GM23338 (cell line): ENCODE measurements at regions not wholly inside any gene's neighbourhood (a gene's known extent, or its start where the extent isn't known, plus 50 kb on each side); places are given as distances from the start of the nearest gene placed in this dataset.

Experiments
- CTCF ChIP-seq, 2 experiments: fragments of 200-600 bp in 1 of 2; sonication (generic) in 1 of 2; conservative IDR thresholded peaks; 2 replicates each; pipeline versions ENCODE4 v1.5.1 to v1.6.1; 2016 to 2017; ENCODE audit warnings: antibody characterized with exemption in 2 of 2, low read depth in 2 of 2, mild to moderate bottlenecking in 2 of 2, moderate library complexity in 1 of 2
- EZH2 ChIP-seq: fragments of 200-600 bp; sonication (generic); IDR thresholded peaks from one replicate; pipeline ENCODE4 v1.8.0; 2017; ENCODE audit warnings: antibody characterized with exemption, mild to moderate bottlenecking, low read depth; ENCODE audit not compliant: unreplicated experiment
- POLR2AphosphoS5 ChIP-seq: IDR thresholded peaks from 2 replicates; pipeline ENCODE4 v1.6.1; 2016; ENCODE audit warnings: antibody characterized with exemption, low read depth

- TF ChIP-seq CTCF (conservative IDR thresholded peaks at IDR 0.05; ENCODE audit: low read depth in 2 of 2), result no peak
- TF ChIP-seq EZH2, result no peak
- TF ChIP-seq POLR2AphosphoS5, result no peak
These were observed 263.7 kb upstream of the MAF start for GRCh38 chr16:79864032-79864780.
